ENCODE measurements at regions not wholly inside any gene's neighbourhood (a gene's known extent, or its start where the extent isn't known, plus 50 kb on each side); places are given as distances from the start of the nearest gene placed in this dataset.
"Not testable (repeated sequence)": the region's sequence is repeated elsewhere in the genome, so short reads cannot be mapped to it uniquely, and the experiment has no call there.

DNA sequence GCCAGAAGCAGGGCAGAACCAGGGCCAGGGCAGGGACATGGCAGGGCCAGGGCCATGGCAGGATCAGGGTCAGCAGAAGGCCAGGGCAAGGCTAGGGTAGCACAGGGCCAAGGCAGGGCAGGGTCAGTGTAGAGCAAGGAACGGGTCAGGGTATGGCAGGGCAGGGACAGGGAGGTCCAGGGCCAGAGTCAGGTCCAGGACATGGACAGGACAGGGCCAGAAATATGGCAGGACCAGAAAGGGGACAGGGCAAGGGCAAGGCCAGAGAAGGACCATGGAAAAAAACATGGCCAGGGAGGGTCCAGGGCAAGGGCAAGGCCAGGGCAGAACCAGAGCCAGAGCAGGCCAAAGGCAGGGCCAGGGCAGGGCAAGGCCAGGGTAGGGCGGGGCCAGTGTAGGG is 2870.7 kb downstream of the RPIA start:
- H3K79me2 ChIP-seq (ENCODE audit: control insufficient read depth, insufficient read depth, low read length, unreplicated experiment); H2AFZ ChIP-seq (ENCODE audit: low read length, unreplicated experiment); H3K36me3 ChIP-seq (ENCODE audit: insufficient read depth, low read length); H3K27ac ChIP-seq (ENCODE audit: low read depth, low read length); H3K4me3 ChIP-seq (ENCODE audit: low read depth, low read length); H3K4me1 ChIP-seq (ENCODE audit: control insufficient read depth, insufficient read depth, low read length, unreplicated experiment); H3K27me3 ChIP-seq (ENCODE audit: insufficient read depth, low read length): not testable (repeated sequence)

- not testable (repeated sequence) for H2AFZ ChIP-seq (ENCODE audit: low read length, unreplicated experiment); H3K4me1 ChIP-seq (ENCODE audit: control insufficient read depth, insufficient read depth, low read length, unreplicated experiment); H3K4me3 ChIP-seq (ENCODE audit: low read depth, low read length); H3K27me3 ChIP-seq (ENCODE audit: insufficient read depth, low read length); H3K79me2 ChIP-seq (ENCODE audit: control insufficient read depth, insufficient read depth, low read length, unreplicated experiment); H3K27ac ChIP-seq (ENCODE audit: low read depth, low read length); H3K36me3 ChIP-seq (ENCODE audit: insufficient read depth, low read length)
Measured at GRCh38 chr2:91564700-91565099, 2873.2 kb downstream of the RPIA start.

DNA sequence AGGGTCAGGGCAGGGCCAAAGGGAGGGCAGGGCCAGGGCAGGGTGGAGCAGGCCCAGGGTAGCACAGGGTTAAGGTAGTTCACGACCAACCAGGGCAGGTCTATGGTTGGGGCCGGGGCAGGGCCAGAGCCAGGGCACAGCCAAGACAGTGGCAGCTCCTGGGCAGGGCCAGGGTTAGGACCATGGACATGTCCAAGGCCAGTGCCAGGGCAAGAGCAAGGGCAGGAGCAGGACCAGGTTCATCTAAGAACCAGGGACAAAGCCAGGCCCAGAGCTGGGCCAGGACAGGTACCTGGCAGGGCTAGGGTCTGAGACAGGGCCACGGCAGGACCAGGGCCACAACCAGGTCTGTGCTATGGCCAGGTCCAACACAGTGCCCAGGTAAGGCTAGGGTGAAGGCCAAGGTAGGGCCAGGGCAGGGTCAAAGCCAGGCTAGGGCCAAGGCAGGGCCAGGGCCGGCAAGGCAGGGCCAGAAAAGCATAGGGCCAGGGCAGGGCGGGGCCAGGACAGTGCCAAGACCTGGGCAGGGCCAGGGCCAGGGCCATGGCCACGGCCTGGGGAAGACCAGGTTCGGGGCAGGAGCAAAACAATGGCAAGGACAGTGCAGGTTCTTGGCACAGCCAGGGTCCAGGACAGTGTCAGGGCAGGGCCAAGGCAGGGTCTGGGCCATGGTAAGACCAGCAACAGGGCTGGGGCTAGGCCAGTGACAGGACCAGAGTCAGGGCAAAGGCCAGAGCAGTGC is 2874.4 kb downstream of the RPIA start:
- H3K27ac ChIP-seq (ENCODE audit: low read depth, low read length); H3K4me1 ChIP-seq (ENCODE audit: control insufficient read depth, insufficient read depth, low read length, unreplicated experiment); H3K36me3 ChIP-seq (ENCODE audit: insufficient read depth, low read length); H3K27me3 ChIP-seq (ENCODE audit: insufficient read depth, low read length); H3K79me2 ChIP-seq (ENCODE audit: control insufficient read depth, insufficient read depth, low read length, unreplicated experiment); H2AFZ ChIP-seq (ENCODE audit: low read length, unreplicated experiment); H3K4me3 ChIP-seq (ENCODE audit: low read depth, low read length): not testable (repeated sequence)

- H3K79me2 ChIP-seq (ENCODE audit: control insufficient read depth, insufficient read depth, low read length, unreplicated experiment); H3K36me3 ChIP-seq (ENCODE audit: insufficient read depth, low read length); H2AFZ ChIP-seq (ENCODE audit: low read length, unreplicated experiment); H3K4me1 ChIP-seq (ENCODE audit: control insufficient read depth, insufficient read depth, low read length, unreplicated experiment); H3K27me3 ChIP-seq (ENCODE audit: insufficient read depth, low read length); H3K27ac ChIP-seq (ENCODE audit: low read depth, low read length); H3K4me3 ChIP-seq (ENCODE audit: low read depth, low read length): not testable (repeated sequence)
Measured at GRCh38 chr2:91566611-91567010, 2875.1 kb downstream of the RPIA start.

DNA sequence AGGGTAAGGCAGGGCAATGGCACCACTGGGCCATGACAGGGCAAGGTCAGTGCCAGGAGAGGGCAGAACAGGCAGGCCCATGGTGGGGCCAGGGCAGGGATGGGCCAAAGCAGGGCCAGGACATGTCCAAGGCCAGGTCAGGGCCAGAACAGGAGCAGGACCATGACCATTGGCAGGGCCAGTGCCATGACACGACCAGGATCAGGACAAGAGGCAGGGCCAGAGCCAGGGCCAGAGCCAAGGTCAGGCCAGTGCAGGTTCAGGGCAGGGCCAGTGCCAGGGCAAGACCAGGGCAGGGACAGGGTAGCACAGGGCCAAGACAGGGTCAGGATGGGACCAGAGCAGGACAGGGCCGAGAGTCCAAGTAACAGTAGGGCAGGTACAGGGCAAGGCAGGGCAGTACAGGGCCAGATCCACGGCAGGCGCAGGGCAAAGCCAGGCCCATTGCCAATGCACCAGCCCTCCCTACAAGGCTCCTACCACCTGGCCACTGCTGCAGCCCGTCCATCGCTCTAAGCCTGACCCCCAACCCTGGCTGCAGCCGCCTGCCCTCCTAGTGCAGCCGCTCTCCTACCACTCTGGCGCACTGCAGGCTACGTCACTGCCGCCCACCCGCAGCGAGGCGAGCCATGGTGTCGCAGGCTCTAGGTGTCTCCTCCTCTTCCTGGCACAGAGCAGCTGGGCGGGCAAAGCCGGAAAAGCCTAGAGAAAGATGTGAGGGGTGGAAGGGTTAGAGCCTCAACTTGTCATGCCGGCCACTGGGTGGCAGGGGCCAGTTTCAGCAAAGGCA is 2876.3 kb downstream of the RPIA start:
- not testable (repeated sequence) for H3K4me1 ChIP-seq (ENCODE audit: control insufficient read depth, insufficient read depth, low read length, unreplicated experiment); H2AFZ ChIP-seq (ENCODE audit: low read length, unreplicated experiment); H3K4me3 ChIP-seq (ENCODE audit: low read depth, low read length); H3K79me2 ChIP-seq (ENCODE audit: control insufficient read depth, insufficient read depth, low read length, unreplicated experiment); H3K36me3 ChIP-seq (ENCODE audit: insufficient read depth, low read length); H3K27ac ChIP-seq (ENCODE audit: low read depth, low read length); H3K27me3 ChIP-seq (ENCODE audit: insufficient read depth, low read length)

DNA sequence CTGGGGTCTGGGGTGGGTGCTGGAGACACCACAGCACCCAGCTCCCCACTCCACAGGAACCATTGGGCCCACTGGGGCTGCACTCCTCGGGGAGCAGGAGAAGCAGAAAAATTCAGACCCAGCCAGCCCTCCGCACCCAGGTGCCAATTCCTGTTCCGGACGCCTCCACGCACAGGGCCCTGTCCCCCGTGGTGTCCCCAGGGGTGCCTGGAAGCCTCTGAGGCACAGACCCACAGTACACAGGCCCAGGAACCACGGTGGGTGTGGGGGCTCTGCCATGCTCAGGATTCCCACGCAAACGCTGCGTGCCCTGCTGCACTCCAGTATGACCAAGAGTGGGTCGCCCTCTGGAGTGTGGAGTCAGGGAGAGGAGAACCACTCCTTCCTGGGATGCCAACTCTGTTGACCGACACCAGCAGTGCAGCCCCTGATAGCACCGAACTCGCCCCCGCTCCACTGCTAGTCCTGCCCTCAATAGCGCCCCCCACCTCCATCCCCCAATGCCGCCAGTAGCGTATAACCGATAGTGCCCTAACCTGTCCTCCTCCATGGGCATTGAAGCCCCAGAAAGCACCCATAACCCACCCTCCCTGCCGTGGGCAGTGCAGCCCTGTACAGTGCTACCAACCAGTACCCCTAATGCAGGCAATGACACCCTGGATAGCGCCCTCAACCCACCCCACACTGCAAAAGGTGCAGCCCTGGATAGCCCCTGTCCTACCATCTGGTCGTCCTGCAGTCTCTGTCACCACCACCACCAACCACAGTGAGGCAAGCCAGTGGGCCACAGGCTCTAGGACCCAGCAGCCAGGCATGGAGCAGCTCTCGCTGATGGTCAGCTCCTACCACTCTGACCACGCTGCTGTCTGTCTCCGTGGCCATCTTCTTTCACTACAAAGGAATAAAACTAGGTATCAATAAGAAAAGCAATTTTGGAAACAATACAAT is 2877.2 kb downstream of the RPIA start:
- H3K4me3 ChIP-seq (ENCODE audit: low read depth, low read length); H3K27me3 ChIP-seq (ENCODE audit: insufficient read depth, low read length); H3K79me2 ChIP-seq (ENCODE audit: control insufficient read depth, insufficient read depth, low read length, unreplicated experiment); H3K27ac ChIP-seq (ENCODE audit: low read depth, low read length); H3K4me1 ChIP-seq (ENCODE audit: control insufficient read depth, insufficient read depth, low read length, unreplicated experiment); H3K36me3 ChIP-seq (ENCODE audit: insufficient read depth, low read length); H2AFZ ChIP-seq (ENCODE audit: low read length, unreplicated experiment): not testable (repeated sequence)

GRCh38 chr2:91571239-91571923 is 2879.9 kb downstream of the RPIA start:
- H3K36me3 ChIP-seq (ENCODE audit: insufficient read depth, low read length); H2AFZ ChIP-seq (ENCODE audit: low read length, unreplicated experiment); H3K4me3 ChIP-seq (ENCODE audit: low read depth, low read length); H3K27me3 ChIP-seq (ENCODE audit: insufficient read depth, low read length); H3K27ac ChIP-seq (ENCODE audit: low read depth, low read length); H3K4me1 ChIP-seq (ENCODE audit: control insufficient read depth, insufficient read depth, low read length, unreplicated experiment); H3K79me2 ChIP-seq (ENCODE audit: control insufficient read depth, insufficient read depth, low read length, unreplicated experiment): not testable (repeated sequence)

- not testable (repeated sequence) for H3K36me3 ChIP-seq (ENCODE audit: insufficient read depth, low read length); H3K79me2 ChIP-seq (ENCODE audit: control insufficient read depth, insufficient read depth, low read length, unreplicated experiment); H3K27me3 ChIP-seq (ENCODE audit: insufficient read depth, low read length); H3K4me1 ChIP-seq (ENCODE audit: control insufficient read depth, insufficient read depth, low read length, unreplicated experiment); H2AFZ ChIP-seq (ENCODE audit: low read length, unreplicated experiment); H3K4me3 ChIP-seq (ENCODE audit: low read depth, low read length); H3K27ac ChIP-seq (ENCODE audit: low read depth, low read length)
Measured at GRCh38 chr2:91573018-91573417, 2881.5 kb downstream of the RPIA start.

GRCh38 chr2:91573755-91574154 is 2882.3 kb downstream of the RPIA start:
- H3K4me1 ChIP-seq (ENCODE audit: control insufficient read depth, insufficient read depth, low read length, unreplicated experiment); H3K36me3 ChIP-seq (ENCODE audit: insufficient read depth, low read length); H3K79me2 ChIP-seq (ENCODE audit: control insufficient read depth, insufficient read depth, low read length, unreplicated experiment); H2AFZ ChIP-seq (ENCODE audit: low read length, unreplicated experiment); H3K27me3 ChIP-seq (ENCODE audit: insufficient read depth, low read length); H3K27ac ChIP-seq (ENCODE audit: low read depth, low read length); H3K4me3 ChIP-seq (ENCODE audit: low read depth, low read length): not testable (repeated sequence)

GRCh38 chr2:91574255-91574654 is 2882.8 kb downstream of the RPIA start:
- H3K36me3 ChIP-seq (ENCODE audit: insufficient read depth, low read length); H3K79me2 ChIP-seq (ENCODE audit: control insufficient read depth, insufficient read depth, low read length, unreplicated experiment); H3K4me3 ChIP-seq (ENCODE audit: low read depth, low read length); H3K4me1 ChIP-seq (ENCODE audit: control insufficient read depth, insufficient read depth, low read length, unreplicated experiment); H2AFZ ChIP-seq (ENCODE audit: low read length, unreplicated experiment); H3K27me3 ChIP-seq (ENCODE audit: insufficient read depth, low read length); H3K27ac ChIP-seq (ENCODE audit: low read depth, low read length): not testable (repeated sequence)
